Testis (tissue), 2 donors: ENCODE measurements at regions not wholly inside any gene's neighbourhood (a gene's known extent, or its start where the extent isn't known, plus 50 kb on each side); places are given as distances from the start of the nearest gene placed in this dataset.

ENCODE experiments used
- POLR2A ChIP-seq: fragments of 450-650 bp; IDR thresholded peaks from one replicate; pipeline ENCODE4 v1.6.1; 2017; ENCODE audit warnings: antibody characterized with exemption, mild to moderate bottlenecking, moderate library complexity
- TF ChIP-seq, protein P1 (sequence below), 3 experiments: fragments of 450-650 bp in 2 of 3; fragments of 200-600 bp in 1 of 3; sonication (generic) in 1 of 3; IDR thresholded peaks; one replicate each; pipeline ENCODE4 v1.5.1; 2016 to 2019; ENCODE audit warnings: antibody characterized with exemption in 3 of 3, mild to moderate bottlenecking in 2 of 3, moderate library complexity in 1 of 3

DNA sequence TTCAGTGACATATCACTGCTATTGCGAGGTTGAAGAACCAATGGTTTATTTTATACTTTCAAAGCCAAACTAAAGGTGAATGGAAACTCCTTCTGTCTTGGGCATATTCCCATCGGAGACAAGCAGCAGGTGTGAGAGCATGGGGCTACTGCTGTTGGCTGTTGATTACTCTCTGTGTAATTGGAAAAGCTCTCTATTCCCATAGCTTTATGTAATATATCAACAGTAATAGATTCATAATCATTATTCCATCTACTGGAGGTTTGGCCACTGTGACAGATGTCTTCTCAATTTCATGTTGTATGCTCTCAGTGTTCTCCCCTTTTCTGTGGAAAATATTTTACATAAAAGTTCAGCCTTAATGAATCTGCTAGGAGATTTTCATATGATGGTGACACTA lies 352.0 kb downstream of the BTG1 start:
- no peak for TF ChIP-seq POLR2A
- TF ChIP-seq, protein P1, sequence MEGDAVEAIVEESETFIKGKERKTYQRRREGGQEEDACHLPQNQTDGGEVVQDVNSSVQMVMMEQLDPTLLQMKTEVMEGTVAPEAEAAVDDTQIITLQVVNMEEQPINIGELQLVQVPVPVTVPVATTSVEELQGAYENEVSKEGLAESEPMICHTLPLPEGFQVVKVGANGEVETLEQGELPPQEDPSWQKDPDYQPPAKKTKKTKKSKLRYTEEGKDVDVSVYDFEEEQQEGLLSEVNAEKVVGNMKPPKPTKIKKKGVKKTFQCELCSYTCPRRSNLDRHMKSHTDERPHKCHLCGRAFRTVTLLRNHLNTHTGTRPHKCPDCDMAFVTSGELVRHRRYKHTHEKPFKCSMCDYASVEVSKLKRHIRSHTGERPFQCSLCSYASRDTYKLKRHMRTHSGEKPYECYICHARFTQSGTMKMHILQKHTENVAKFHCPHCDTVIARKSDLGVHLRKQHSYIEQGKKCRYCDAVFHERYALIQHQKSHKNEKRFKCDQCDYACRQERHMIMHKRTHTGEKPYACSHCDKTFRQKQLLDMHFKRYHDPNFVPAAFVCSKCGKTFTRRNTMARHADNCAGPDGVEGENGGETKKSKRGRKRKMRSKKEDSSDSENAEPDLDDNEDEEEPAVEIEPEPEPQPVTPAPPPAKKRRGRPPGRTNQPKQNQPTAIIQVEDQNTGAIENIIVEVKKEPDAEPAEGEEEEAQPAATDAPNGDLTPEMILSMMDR (IDR thresholded peaks at IDR 0.05): no peak
